ENCODE measurements at regions not wholly inside any gene's neighbourhood (a gene's known extent, or its start where the extent isn't known, plus 50 kb on each side); places are given as distances from the start of the nearest gene placed in this dataset.

DNA sequence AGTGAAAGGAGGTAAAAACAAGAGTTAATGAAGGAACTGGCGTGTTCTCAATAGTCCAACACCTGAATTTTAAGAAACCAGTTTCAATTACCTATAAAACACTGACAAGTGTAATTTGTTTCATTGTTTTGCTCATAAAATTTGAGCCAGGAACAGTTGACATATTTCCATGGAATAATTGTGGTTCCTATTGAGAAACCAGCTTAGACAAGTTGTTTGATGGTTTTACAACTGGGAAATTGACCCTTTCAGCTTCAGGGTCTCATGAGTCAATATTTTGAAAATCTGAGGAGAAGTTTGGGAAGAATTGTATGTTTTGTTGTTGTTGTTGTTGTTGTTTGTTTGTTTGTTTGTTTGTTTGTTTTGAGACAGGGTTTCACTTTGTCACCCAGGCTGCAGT lies 69.1 kb upstream of the GADD45A start:
- DNase-seq (ENCODE audit: low spot score) = no peak

DNA sequence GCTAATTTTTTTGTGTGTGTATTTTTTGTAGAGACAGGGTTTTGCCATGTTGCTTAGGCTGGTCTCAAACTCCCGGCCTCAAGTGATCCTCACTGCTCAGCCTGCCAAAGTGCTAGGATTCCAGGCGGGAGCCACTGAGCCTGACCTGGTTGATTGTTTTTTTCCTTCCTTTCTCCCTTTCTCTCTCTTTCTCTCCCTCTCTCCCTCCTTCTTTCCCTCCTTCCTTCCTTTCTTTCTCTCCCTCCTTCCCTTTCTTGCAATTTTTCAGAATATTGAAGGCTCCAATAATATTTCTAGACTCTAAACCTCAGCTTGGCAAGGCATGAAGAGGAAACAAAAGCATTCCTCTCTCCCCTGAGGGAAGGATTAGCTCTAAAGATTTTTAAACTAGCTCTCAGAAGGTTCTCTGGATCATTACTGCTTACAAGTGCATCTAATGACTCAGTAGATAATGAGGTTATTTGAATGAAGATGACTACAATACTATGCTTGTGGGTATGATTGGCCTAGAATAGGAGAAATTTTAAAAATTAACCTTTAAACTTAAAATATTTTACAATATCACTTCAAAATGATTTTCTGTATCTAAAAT lies 68.5 kb upstream of the GADD45A start:
- DNase-seq (ENCODE audit: low spot score) = no peak

DNA sequence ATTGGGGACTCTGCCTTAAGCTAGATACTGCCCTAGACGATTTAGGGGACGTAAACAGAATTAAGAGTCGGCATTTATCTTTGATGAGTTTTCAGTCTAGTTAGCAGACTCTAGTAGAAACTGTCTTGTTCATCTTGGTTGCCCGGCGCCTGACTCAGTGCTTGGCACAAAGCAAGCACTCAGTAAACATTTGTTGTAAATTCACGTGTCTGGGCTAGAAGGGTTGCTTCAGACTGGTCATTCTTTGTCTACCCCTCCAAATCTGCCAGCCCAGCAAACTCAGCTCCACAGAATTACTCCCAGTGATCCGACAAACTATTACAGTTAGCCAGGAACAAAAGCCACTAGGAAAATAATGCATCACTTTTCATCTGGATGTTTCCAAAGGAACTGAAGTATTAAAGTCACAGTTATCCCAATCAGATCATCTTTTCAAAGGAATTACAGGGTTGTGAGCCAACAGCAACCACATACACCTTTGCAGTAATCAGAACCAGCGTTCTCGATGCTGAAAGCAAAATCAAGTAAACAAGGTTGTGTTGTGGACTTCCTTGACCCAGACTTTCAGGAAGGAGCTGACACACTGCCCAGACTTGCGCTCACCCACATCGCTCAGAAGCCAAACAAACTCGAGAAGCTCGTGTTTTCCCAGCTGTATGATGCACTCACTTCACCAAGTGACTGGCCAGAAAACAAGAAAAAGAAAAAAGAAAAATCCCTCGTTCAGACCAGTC lies 66.5 kb upstream of the GADD45A start:
- DNase-seq (ENCODE audit: low spot score) = no peak

DNA sequence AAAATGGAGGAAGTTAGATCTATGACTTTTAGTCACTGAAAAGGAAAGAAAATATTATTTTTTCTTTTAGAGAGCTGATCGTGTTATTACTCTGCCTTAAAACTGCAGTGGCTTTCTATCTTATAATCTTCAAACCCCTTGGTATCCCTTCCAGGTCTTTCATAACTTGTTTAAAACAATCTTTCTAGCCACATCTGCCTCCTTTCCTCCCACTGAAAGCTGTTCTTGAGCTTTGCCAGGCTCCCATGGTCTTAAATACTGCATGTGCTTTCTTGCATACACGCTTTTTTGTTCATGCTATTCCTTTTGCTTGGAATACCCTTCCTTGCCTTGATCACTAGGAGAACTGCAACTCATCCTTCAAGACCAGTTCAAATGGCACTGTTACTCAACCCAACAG lies 65.9 kb upstream of the GADD45A start:
- no peak for DNase-seq (ENCODE audit: low spot score)

DNA sequence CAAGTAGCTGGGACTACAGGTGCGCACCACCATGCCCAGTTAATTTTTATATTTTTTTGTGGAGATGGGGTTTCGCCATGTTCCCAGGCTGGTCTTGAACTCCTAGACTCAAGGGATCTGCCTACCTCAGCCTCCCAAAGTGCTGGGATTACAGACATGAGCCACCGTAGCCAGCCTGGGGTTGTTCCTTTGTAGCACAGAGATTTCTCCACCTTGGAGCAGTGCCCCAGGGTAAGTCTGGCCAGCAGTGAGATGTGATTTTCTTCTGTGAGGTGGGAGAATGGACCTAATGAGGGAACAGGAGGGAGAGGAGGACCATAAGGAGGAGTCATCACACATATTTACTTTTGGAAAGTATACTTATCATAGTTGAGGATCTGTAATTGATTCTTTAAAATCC lies 61.1 kb upstream of the GADD45A start:
- DNase-seq (ENCODE audit: low spot score) = no peak

DNA sequence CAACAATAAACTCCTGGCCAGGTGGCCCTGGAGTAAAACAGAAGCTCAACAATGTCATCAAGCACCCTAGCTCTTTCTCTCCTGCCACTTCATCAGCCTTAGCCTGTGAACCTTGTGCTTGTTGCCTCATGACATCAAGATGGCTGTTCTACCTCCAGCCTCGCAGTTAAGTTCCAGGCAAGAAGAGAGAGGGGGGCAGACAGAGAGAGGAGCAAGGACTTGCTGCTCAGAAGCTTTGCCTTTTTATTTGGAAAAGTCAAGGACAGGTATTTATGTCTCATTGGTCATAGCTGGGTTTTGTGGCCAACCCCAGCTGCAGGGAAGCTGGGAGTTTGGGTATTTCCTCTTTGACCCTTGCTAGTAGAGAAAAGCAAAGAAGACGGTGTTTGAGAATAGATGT lies 60.3 kb upstream of the GADD45A start:
- no peak for DNase-seq (ENCODE audit: low spot score)

DNA sequence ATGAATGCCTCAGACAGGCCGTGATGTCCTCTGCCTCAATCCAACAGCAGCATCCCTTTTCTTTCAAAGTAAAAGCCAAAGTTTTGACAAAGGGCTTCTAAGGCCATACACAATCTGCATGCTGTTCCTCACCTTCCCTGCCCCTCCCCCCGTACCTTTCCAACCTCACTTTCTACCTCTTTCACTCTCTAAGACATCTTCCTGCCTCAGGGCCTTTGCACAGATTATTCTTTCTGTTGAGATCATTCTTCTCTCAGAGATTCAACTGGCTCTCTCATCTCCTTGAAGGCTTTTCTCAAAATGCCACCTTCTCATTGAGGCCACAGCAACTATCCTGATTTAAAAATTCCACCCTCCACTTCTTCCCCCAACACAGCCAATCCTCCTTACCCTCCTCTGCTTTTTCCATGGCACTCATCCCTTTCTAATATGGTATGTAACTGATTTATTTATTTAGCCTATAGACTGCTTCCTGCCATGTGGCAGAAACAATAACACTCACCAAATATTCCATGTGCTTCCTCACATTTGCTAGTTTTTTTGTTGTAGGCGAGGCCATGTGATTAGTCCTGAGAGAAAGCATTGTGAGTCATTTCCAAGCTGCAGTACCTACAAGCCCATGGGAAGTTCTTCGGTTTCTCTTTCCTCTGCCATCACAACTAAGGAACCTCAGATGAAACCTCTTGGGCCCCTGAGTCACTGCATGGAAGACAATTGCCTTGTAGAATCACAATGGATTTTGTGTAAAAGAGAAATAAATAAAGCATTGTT lies 58.7 kb upstream of the GADD45A start:
- DNase-seq (ENCODE audit: low spot score) = no peak

DNA sequence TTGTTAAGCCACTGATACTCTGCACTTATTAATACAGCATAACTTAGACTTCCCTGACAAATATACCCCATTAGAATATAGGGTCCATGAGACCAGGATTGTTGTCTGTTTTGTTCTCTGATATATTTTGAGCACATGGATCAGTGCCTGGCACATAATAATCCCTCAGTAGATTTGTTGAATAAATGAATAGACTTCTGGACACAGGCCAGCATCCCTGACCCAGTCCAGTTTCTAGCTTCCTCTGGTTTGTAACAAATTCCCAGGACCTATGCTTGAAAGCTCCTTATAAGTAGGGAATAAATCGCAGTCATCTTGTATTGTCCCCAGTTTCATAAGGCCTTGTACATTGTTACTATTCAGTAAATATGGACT lies 58.2 kb upstream of the GADD45A start:
- no peak for DNase-seq (ENCODE audit: low spot score)

DNA sequence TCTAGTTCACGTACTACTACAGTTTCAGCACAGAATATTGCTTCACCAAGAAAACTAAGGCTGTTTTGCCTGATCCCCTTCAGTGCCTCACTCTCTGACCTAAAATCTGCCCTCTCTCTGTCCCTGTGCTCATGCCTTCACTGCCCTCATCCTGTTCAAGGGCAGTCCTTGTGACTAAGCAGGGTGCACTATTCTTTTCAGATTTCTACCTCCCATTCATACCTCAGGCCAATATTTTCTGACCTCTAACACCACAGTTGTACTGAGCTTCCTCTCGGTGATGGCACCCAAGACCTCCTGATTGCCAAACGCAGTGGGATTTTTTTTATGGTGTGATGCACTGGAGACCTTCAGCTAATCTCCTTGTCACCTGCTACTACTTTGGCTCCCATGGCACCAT lies 57.7 kb upstream of the GADD45A start:
- DNase-seq (ENCODE audit: low spot score) = no peak

DNA sequence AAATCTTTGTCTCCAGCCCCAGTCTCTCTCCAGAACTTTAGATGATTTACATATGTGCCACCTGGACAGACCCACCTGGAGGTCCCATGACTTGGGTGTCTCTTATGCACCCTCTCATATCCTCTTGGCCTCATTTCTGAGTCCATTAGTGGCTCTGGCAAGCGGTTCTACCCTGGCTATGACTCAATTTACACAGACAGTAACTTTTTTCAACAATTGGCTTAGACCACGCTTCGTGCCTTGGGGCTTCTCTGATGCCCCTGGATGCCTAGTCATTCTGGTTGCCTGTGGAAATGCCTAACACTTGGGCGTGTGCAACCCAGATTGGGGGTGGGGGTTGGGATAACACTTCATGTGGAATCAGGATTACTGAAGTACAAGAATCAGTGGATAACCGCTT lies 57.1 kb upstream of the GADD45A start:
- no peak for DNase-seq (ENCODE audit: low spot score)

DNA sequence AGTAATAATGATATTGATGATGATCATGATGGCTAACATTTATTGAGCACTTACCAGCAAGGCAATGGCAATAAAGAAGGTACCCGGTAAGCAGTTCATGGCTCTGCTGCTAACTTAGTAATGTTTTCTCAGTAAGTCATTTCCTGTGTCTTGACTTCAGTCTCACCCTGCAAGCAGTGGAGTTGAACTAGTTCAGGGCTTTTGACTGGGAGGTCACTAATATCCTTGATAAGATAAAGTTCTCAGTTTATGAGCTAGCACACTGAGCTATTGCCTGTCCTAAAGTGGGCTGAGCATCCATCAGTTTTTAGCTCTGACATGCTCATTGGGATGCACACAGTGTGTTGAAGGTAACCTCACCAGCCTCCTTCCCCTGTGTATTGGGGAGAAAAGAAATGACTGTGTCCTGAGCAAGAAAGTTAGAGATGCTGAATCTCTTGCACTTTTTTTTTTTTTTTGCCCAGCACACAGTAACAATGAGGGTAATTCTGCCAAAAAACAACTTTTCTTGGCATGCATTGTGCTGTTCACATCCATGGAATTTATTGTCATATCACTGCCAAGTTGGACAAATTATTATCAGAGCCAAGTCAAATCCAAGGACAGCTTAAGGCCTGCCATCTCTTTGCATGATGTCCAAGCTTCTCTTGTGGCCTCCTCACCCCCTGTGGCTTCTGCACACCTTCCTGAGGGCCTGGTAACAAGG lies 55.5 kb upstream of the GADD45A start:
- no peak for DNase-seq (ENCODE audit: low spot score)

DNA sequence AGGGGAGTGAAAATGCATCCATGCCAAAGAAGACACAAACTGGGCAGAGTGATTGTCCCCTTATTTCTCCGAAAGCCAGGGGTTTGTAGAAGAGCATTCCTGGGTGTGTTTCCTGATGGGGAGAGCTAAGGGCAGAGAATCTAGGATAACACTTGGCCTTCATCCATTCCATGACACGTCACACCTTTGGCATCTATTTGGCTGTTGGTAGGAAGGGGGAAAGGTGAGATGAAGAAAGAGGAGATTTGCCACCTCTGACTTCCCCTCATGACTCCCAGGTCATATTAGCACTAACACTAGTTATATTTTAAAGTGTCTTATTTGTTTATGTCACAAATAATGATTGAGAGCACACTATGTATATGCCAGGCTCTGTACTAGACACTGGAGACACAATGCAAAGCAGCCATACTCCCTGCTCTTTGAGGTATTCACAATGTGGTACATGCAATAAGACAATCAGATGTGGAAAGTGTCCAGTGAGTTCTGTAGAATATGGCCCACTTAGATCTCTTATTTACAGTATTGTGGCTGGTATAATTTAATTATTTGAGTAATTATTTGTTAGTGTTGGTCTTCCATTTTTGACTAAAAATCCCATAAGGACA lies 54.5 kb upstream of the GADD45A start:
- DNase-seq (ENCODE audit: low spot score) = no peak

DNA sequence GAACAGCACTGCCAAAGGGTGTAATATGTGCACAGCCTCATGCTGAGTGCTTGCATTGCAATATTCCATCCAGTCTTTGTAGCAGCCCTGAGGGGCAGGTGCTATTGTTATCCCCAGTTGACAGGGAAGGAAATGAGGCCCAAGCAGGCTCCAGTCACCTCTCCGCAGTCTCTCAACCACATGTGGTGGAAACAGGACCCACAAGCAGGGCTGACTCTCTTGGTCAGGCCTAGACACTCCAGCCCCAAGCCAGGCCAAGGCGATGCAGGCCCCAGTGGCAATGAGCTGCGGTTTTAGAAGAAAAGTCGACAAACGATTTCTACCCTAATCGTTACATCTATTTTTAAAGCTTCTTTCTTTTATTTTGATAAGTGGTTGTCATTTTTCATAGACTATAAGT lies 52.6 kb upstream of the GADD45A start:
- DNase-seq (ENCODE audit: low spot score) = no peak

DNA sequence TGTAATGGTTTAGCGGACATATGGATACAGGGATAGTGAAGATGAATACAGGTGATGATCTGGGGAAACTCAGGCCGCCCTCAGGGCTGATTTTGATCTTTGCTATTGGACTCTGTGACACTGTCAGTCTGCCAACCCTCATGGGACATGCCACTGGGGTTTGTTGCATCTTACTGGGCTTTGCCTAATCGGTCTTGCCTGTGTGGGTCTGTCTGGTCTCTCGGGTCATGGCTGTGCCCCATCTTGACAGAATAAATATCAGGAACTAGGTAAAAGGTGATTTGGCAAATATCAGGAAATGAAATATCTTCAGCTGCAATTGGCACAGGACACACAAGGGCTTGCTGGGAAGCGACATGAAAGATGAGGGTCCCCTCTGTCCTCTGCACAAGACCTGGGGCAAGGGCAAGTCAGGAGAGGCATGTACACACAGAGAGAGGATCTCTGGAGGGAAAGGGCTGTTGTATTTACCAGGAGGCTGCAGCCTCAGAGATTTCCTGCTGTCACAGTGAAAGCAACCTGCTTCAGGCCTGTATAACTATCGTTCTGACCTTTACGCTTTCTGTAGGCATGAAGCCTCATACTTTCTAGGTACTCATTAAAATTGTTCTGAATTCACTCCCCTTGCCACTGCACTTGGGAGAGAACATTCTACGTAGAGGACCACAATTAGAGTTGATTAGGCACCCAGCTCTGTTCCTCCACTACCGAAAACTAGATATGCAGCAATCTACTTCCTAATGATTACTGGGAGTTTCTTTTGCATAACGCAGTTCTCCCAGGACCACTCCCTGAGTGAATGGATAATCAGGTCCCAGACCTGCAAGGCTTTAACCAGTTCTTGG lies 52.0 kb upstream of the GADD45A start:
- no peak for DNase-seq (ENCODE audit: low spot score)

DNA sequence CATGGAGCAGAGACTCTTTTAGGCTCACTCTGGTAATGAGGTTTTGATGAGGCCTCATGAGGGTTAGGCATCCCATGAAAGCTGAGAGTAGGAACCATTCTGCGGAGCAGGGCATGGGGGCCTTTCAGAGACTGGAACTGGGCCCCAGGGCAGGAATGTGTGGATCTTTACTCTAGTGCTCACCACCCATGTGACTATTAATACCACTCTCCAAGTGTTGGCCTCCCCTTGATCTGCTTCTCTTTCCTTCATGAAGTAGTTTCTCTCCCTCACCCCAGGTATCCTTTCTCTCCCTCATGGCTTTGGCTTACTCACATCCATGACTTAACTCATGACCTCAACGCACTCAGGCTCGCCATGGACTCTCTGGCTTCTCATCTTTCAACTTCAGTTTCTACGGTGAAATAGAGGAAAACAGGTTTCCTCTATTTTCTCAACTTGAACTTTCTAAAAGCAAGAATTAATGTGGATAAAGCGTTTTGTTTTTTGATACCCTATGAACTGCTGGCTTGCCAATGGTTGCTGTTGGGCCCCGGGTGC lies 50.5 kb upstream of the GADD45A start:
- DNase-seq (ENCODE audit: low spot score) = no peak

DNA sequence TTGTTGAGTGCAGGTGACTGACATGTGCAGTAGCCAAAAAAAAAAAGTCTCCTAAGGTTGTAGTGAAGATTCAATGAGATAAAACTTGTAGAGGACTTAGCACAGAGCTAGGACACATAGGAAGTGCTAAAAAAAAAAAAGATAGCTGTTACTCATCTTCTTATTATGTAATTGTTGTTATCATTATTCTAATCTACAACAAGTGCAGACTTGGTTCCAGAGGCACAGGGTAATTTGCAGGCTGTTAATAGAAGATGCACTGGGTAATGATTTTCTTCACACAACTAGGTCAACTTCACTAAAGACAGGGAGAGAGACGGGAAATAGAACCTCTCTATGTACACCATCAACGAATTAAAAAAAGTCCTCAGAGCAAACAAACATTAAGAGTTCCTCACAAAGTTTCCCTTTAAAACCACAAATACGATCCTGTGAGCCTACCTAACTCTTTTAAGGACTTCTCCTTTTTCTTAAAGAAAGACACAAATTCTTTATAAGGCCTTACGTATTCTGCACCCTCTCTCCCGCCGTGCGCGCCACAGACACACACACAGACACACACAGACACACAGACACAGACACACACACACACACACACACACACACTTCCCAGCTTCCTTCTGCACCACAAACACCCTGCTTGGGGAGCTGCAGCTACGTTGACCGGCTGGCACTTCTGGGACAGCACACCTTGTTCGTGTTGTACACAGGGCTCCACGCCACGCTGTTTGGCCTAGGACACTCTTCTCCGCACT lies 49.8 kb upstream of the GADD45A start:
- DNase-seq (ENCODE audit: low spot score) = no peak
